NB4 (cell line): ENCODE measurements at regions not wholly inside any gene's neighbourhood (a gene's known extent, or its start where the extent isn't known, plus 50 kb on each side); places are given as distances from the start of the nearest gene placed in this dataset.

ENCODE experiments used
- POLR2A ChIP-seq: IDR thresholded peaks from 2 replicates; pipeline ENCODE4 v1.6.1; 2011; ENCODE audit warnings: mild to moderate bottlenecking; ENCODE audit not compliant: insufficient read length; ENCODE audit errors: extremely low read depth
- TF ChIP-seq, protein P1 (sequence below): IDR thresholded peaks from one replicate; pipeline ENCODE4 v1.5.1; 2012; ENCODE audit warnings: low read depth, low read length

DNA sequence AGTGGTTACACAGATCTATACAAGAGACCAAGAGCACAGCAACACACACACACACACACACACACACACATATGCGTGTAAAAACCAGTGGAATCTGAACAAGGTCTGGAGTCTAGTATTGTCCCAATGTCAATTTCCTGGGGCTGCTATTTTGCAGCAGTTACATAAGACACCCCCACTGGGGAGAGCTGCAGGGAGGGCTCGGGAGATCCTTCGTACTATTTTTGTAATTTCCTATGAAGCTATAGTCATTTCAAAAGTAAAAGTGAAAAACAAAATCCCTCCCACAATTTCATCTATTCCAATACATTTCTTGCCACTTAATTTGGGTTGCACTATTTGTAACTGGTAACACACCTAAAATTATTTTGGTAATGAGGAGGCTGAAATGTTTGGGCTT, 68.5 kb downstream of the C16orf95 start:
- no peak for TF ChIP-seq POLR2A
- TF ChIP-seq, protein P1, sequence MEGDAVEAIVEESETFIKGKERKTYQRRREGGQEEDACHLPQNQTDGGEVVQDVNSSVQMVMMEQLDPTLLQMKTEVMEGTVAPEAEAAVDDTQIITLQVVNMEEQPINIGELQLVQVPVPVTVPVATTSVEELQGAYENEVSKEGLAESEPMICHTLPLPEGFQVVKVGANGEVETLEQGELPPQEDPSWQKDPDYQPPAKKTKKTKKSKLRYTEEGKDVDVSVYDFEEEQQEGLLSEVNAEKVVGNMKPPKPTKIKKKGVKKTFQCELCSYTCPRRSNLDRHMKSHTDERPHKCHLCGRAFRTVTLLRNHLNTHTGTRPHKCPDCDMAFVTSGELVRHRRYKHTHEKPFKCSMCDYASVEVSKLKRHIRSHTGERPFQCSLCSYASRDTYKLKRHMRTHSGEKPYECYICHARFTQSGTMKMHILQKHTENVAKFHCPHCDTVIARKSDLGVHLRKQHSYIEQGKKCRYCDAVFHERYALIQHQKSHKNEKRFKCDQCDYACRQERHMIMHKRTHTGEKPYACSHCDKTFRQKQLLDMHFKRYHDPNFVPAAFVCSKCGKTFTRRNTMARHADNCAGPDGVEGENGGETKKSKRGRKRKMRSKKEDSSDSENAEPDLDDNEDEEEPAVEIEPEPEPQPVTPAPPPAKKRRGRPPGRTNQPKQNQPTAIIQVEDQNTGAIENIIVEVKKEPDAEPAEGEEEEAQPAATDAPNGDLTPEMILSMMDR = no peak
